Activated CD4-positive, alpha-beta memory T cell treated with anti-CD3 and anti-CD28 coated beads, Interleukin-2, amount 10 ng/mL, durations not matched to agents 7 days and 5 days (primary cell): ENCODE measurements at regions not wholly inside any gene's neighbourhood (a gene's known extent, or its start where the extent isn't known, plus 50 kb on each side); places are given as distances from the start of the nearest gene placed in this dataset.
"Not testable (repeated sequence)": the region's sequence is repeated elsewhere in the genome, so short reads cannot be mapped to it uniquely, and the experiment has no call there.

ENCODE experiments used
- CTCF ChIA-PET: fragments of 350-600 bp; sonication (Branson Sonifier 250); formaldehyde crosslinking; loops from one replicate; lab custom pipeline; 2021; ENCODE audit warnings: antibody characterized with exemption, inconsistent platforms; lab: Charles Lee
- POLR2A ChIA-PET: fragments of 350-600 bp; sonication (Branson Sonifier 250); formaldehyde crosslinking; loops from one replicate; lab custom pipeline; 2021; ENCODE audit warnings: antibody characterized with exemption; lab: Charles Lee
- DNase-seq: peaks from one replicate; pipeline ENCODE4 v3.0.0-alpha.2; 2020
- H3K27ac Mint-ChIP-seq: one replicate; pipeline ENCODE4 v1.8.0; 2021; ENCODE audit warnings: mild to moderate bottlenecking, mixed read lengths
- H3K27me3 Mint-ChIP-seq: one replicate; pipeline ENCODE4 v1.8.0; 2021; ENCODE audit warnings: mixed read lengths
- H3K36me3 Mint-ChIP-seq: one replicate; pipeline ENCODE4 v1.8.0; 2021; ENCODE audit warnings: low read depth, mixed read lengths
- H3K4me1 Mint-ChIP-seq: one replicate; pipeline ENCODE4 v1.8.0; 2021; ENCODE audit warnings: mixed read lengths
- H3K4me3 Mint-ChIP-seq: one replicate; pipeline ENCODE4 v1.8.0; 2021; ENCODE audit warnings: mild to moderate bottlenecking, mixed read lengths
- H3K9me3 Mint-ChIP-seq: one replicate; pipeline ENCODE4 v1.8.0; 2021; ENCODE audit warnings: mixed read lengths

GRCh38 chr4:112750749-112751148 is 113.8 kb downstream of the LARP7 start:
- H3K36me3 Mint-ChIP-seq, H3K4me3 Mint-ChIP-seq, H3K9me3 Mint-ChIP-seq, POLR2A ChIA-PET, DNase-seq, H3K4me1 Mint-ChIP-seq, H3K27ac Mint-ChIP-seq, H3K27me3 Mint-ChIP-seq: not testable (repeated sequence)
- CTCF ChIA-PET, result interaction anchor here (1.3 kb wide), 2 partner anchors 12 to 15 kb away, joined by 5 to 6 read pairs; no protein-coding TSS in a partner anchor

GRCh38 chr4:112751447-112751846 is 114.5 kb downstream of the LARP7 start:
- Mint-ChIP-seq H3K4me3 (no peak overlapping the region), H3K4me1 (no peaks in the 10 kb centered on the region), H3K27ac (no peak overlapping the region), H3K27me3 (peaks cover 3% of the 10 kb centered on the region), H3K36me3 (no peaks in the 10 kb centered on the region), H3K9me3 (no peaks in the 10 kb centered on the region)
- ChIA-PET POLR2A (no interaction called here), CTCF (interaction anchor here (1.3 kb wide), 1 partner anchor 14 kb away, joined by 5 read pairs; no protein-coding TSS in a partner anchor)
- no peak for DNase-seq

DNA sequence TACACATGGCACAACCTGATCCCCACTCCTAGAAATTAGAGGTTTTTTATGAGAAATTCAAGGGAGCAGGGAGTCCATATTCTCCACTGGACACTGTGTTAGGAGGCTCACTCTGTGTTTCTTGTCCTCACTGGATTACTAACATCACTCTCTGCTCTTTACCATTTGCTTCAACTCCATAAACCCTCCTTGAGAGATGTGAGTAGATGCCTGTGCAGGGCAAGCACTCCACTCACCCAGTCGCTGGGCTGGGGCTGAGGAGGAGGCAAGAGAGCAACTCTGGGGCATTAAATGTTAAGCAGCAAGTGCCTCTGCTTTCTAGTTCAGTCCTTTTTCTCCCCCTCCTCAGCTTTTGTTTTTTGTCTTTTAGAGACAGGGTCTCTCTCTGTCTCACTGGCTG is 115.1 kb downstream of the LARP7 start:
- DNase-seq, result no peak
- Mint-ChIP-seq H3K27me3 (peaks cover 3% of the 10 kb centered on the region), H3K9me3 (no peaks in the 10 kb centered on the region), H3K4me3 (no peak overlapping the region), H3K36me3 (no peaks in the 10 kb centered on the region), H3K4me1 (no peaks in the 10 kb centered on the region), H3K27ac (no peak overlapping the region)
- CTCF ChIA-PET, result interaction anchor here (1.3 kb wide), 1 partner anchor 13 kb away, joined by 5 read pairs; no protein-coding TSS in a partner anchor
- POLR2A ChIA-PET, result no interaction called here

- DNase-seq, result no peak
- H3K9me3 Mint-ChIP-seq, result no peaks in the 10 kb centered on the region
- H3K27me3 Mint-ChIP-seq, result no peaks in the 10 kb centered on the region
- no peaks in the 10 kb centered on the region for H3K4me1 Mint-ChIP-seq
- H3K27ac Mint-ChIP-seq, result no peak overlapping the region
- ChIA-PET CTCF (no interaction called here), POLR2A (no interaction called here)
- H3K4me3 Mint-ChIP-seq, result no peak overlapping the region
- no peaks in the 10 kb centered on the region for H3K36me3 Mint-ChIP-seq
Measured at GRCh38 chr4:112752510-112752909, 115.6 kb downstream of the LARP7 start.

DNA sequence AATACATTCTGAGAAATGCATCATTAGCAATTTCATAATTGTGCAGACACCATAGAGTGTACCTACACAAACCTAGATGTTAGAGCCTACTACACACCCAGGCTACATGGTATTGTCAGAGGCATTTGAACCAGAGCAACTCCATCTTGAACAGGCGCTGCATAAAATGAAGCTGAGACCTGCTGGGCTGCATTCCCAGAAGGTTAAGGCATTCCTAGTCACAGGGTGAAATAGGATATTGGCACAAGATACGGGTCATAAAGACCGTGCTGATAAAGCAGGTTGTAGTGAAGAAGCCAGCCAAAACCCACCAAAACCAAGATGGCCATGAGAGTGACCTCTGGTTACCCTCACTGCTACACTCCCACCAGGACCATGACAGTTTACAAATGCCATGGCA is 116.4 kb downstream of the LARP7 start:
- DNase-seq, result no peak
- CTCF ChIA-PET, result interaction anchor here (1.8 kb wide), 1 partner anchor 12 kb away, joined by 8 read pairs; no protein-coding TSS in a partner anchor
- Mint-ChIP-seq H3K36me3 (no peaks in the 10 kb centered on the region), H3K4me3 (no peak overlapping the region), H3K9me3 (no peaks in the 10 kb centered on the region), H3K4me1 (no peaks in the 10 kb centered on the region), H3K27me3 (no peaks in the 10 kb centered on the region), H3K27ac (no peak overlapping the region)
- POLR2A ChIA-PET, result no interaction called here

DNA sequence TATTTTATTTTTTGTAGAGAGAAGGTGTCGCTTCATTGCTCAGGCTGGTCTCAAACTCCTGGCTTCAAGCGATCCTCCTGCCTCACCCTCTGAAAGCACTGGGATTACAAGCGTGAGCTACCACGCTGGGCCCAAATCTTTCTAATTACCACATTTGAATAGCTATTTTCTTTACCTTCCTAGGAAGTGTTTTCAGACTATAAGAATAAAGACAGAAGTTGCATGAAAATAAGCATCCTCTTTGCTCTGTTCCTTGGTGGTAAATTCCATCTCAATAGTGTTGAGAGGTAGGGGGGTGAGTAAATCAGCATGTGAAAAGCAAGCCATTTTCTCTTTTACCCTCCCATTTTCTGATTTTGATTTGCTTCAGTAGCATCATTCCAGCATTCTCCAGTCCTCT is 122.4 kb downstream of the LARP7 start:
- Mint-ChIP-seq H3K27me3 (no peaks in the 10 kb centered on the region), H3K4me3 (no peak overlapping the region), H3K9me3 (no peaks in the 10 kb centered on the region), H3K27ac (no peak overlapping the region), H3K4me1 (peaks cover 2% of the 10 kb centered on the region), H3K36me3 (no peaks in the 10 kb centered on the region)
- POLR2A ChIA-PET, result no interaction called here
- no peak for DNase-seq
- CTCF ChIA-PET, result interaction anchor here (1.5 kb wide), 1 partner anchor 125 kb away, joined by 5 read pairs; no protein-coding TSS in a partner anchor

DNA sequence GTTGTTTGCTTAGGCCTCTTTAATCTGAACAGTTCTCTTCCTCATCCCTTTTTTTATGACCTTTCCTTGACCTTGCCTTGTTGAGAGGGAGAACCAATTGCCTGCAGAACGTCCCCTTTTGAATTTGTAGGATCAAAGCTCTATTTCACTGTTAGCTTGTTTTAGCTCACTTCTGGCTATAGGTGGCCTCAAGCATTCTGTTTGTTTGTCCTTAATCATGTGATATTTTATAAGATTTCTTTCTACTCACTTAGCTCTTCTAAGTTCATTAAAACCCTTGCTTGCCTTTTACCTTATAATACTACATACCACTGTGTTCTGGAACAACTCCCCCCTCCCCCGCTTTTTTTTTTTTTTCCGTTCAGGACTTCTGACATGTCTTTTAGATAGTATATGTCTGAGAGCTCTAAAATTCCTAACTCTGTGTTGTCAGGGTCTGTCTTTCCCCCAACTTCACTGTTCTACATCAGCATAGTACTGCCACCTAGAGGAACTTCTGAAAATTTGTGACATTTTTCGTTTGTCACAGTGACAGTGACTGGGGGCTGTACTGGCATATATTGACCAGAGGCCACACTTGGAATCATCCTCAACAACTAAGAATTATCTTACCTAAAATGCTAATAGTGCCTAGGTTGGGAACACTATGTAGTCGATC is 128.5 kb downstream of the LARP7 start:
- no peak overlapping the region for H3K27ac Mint-ChIP-seq
- no peak overlapping the region for H3K4me3 Mint-ChIP-seq
- CTCF ChIA-PET, result interaction anchor here (0.7 to 3.3 kb wide), 31 partner anchors 9 to 438 kb away, joined by 3 to 21 read pairs (median 4); partner anchors contain the start of genes LARP7 and ZGRF1
- peaks cover 2% of the 10 kb centered on the region for H3K4me1 Mint-ChIP-seq
- H3K36me3 Mint-ChIP-seq, result no peaks in the 10 kb centered on the region
- no peaks in the 10 kb centered on the region for H3K9me3 Mint-ChIP-seq
- DNase-seq, result no peak
- no peaks in the 10 kb centered on the region for H3K27me3 Mint-ChIP-seq
- POLR2A ChIA-PET, result no interaction called here

GRCh38 chr4:112766422-112766821 is 129.5 kb downstream of the LARP7 start:
- no peaks in the 10 kb centered on the region for H3K36me3 Mint-ChIP-seq
- H3K4me1 Mint-ChIP-seq, result peaks cover 2% of the 10 kb centered on the region
- POLR2A ChIA-PET, result no interaction called here
- H3K9me3 Mint-ChIP-seq, result no peaks in the 10 kb centered on the region
- H3K27ac Mint-ChIP-seq, result no peak overlapping the region
- no peak overlapping the region for H3K4me3 Mint-ChIP-seq
- CTCF ChIA-PET, result interaction anchor here (0.7 to 3.3 kb wide), 8 partner anchors 9 to 162 kb away, joined by 3 to 21 read pairs (median 8); partner anchors contain the start of genes LARP7 and ZGRF1
- no peak for DNase-seq
- no peaks in the 10 kb centered on the region for H3K27me3 Mint-ChIP-seq

- CTCF ChIA-PET, result no interaction called here
- Mint-ChIP-seq H3K4me3 (no peak overlapping the region), H3K36me3 (no peaks in the 10 kb centered on the region), H3K4me1 (peaks cover 2% of the 10 kb centered on the region), H3K27me3 (no peaks in the 10 kb centered on the region), H3K27ac (no peak overlapping the region), H3K9me3 (no peaks in the 10 kb centered on the region)
- no peak for DNase-seq
- POLR2A ChIA-PET, result no interaction called here
Measured at GRCh38 chr4:112767386-112767785, 130.4 kb downstream of the LARP7 start.

DNA sequence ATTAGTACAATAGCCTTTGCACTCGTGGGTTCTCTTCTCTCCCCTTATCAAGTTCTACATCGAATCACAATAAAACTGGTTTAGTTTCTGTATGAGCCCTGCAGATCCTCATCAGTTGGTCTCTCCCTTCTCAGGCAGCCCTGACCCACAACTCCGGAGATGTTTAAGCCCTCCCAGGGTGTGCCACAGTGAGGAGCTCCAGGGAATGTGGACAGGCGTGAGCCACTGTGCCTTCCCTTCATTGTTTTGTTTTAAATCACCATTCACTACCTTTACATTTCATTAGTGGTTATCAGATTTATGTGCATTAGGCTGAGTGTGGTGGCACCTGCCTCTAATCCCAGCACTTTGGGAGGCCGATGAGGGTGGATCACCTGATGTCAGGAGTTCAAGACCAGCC is 133.2 kb downstream of the LARP7 start:
- POLR2A ChIA-PET, result no interaction called here
- Mint-ChIP-seq H3K4me1 (no peaks in the 10 kb centered on the region), H3K27ac (no peak overlapping the region), H3K9me3 (no peaks in the 10 kb centered on the region), H3K36me3 (no peaks in the 10 kb centered on the region), H3K4me3 (no peak overlapping the region), H3K27me3 (peaks cover 2% of the 10 kb centered on the region)
- DNase-seq, result no peak
- CTCF ChIA-PET, result no interaction called here

GRCh38 chr4:112775801-112776200 is 138.9 kb downstream of the LARP7 start:
- no peak overlapping the region for H3K27ac Mint-ChIP-seq
- no peaks in the 10 kb centered on the region for H3K9me3 Mint-ChIP-seq
- DNase-seq, result no peak
- CTCF ChIA-PET, result interaction anchor here (3.2 kb wide), 1 partner anchor 10 kb away, joined by 16 read pairs; no protein-coding TSS in a partner anchor
- no peak overlapping the region for H3K4me3 Mint-ChIP-seq
- POLR2A ChIA-PET, result no interaction called here
- H3K36me3 Mint-ChIP-seq, result no peaks in the 10 kb centered on the region
- no peaks in the 10 kb centered on the region for H3K4me1 Mint-ChIP-seq
- peaks cover 4% of the 10 kb centered on the region for H3K27me3 Mint-ChIP-seq

DNA sequence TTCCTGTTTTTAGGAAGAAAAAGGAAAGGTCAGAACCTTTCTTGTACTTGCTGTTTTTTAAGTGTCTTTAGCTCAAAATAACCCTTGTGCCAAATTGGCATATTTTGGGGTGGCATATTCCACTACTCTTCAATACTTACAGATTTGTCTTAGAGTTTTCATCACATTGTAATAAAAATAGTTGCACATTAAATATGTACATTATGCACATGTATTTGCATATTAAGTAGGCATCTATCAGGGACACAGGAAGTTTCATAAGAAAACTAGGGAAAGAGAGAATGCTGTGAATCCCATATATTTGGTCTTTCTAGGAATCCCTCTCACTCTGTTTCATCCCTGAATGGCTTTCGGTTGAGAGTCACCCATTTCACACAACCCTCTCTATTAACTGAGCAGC is 139.6 kb downstream of the LARP7 start:
- Mint-ChIP-seq H3K36me3 (no peaks in the 10 kb centered on the region), H3K4me3 (no peak overlapping the region), H3K9me3 (no peaks in the 10 kb centered on the region), H3K27ac (no peak overlapping the region), H3K4me1 (no peaks in the 10 kb centered on the region), H3K27me3 (peaks cover 4% of the 10 kb centered on the region)
- no peak for DNase-seq
- POLR2A ChIA-PET, result no interaction called here
- CTCF ChIA-PET, result interaction anchor here (3.2 kb wide), 1 partner anchor 11 kb away, joined by 16 read pairs; no protein-coding TSS in a partner anchor

- Mint-ChIP-seq H3K9me3 (no peaks in the 10 kb centered on the region), H3K36me3 (no peaks in the 10 kb centered on the region), H3K4me1 (no peaks in the 10 kb centered on the region), H3K27ac (no peak overlapping the region), H3K27me3 (peaks cover 4% of the 10 kb centered on the region), H3K4me3 (no peak overlapping the region)
- DNase-seq, result no peak
- ChIA-PET CTCF (no interaction called here), POLR2A (no interaction called here)
Measured at GRCh38 chr4:112778520-112778919, 141.6 kb downstream of the LARP7 start.

DNA sequence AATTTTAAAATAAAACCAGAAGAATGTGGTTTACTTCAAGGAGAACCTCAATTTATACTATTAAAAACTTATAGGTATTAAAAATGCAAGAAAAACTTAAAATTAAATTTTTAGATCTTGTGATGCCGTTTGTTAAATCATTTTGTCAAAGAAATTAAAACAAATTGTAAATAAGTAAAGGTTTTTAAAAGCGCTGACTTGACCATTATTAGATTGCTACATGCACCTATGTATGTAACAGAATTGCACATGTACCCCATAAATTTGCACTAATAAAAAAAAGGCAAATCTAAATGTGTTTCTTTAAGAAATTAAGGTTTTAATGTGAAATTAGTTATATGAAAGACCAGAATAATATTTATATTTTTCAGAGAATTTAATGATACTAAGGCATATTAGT is 156.1 kb downstream of the LARP7 start:
- Mint-ChIP-seq H3K27ac (no peak overlapping the region), H3K36me3 (no peaks in the 10 kb centered on the region), H3K9me3 (no peaks in the 10 kb centered on the region), H3K4me1 (no peaks in the 10 kb centered on the region), H3K4me3 (no peak overlapping the region), H3K27me3 (peaks cover 9% of the 10 kb centered on the region)
- no peak for DNase-seq
- POLR2A ChIA-PET, result no interaction called here
- CTCF ChIA-PET, result no interaction called here
